ENCODE measurements at regions not wholly inside any gene's neighbourhood (a gene's known extent, or its start where the extent isn't known, plus 50 kb on each side); places are given as distances from the start of the nearest gene placed in this dataset.

DNA sequence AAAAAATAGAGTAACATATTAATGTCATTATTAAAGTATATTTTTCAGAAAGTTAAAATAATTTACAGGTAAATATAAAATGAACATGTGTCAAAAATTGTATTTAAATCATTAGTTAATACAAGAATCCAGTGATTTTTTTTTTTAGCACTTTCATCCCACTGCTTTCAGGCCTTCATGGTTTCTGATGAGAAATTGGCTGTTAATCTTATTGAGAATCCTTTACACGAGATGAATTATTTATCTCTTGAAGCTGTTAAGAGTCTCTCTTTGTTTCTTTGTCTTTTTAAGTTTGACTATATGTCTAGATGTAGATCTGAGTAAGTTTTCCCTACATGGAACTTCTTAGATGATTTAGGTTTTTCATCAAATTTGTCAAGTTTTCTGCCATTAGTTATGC, 578.5 kb upstream of the KCND2 start:
- TF ChIP-seq, protein P1, sequence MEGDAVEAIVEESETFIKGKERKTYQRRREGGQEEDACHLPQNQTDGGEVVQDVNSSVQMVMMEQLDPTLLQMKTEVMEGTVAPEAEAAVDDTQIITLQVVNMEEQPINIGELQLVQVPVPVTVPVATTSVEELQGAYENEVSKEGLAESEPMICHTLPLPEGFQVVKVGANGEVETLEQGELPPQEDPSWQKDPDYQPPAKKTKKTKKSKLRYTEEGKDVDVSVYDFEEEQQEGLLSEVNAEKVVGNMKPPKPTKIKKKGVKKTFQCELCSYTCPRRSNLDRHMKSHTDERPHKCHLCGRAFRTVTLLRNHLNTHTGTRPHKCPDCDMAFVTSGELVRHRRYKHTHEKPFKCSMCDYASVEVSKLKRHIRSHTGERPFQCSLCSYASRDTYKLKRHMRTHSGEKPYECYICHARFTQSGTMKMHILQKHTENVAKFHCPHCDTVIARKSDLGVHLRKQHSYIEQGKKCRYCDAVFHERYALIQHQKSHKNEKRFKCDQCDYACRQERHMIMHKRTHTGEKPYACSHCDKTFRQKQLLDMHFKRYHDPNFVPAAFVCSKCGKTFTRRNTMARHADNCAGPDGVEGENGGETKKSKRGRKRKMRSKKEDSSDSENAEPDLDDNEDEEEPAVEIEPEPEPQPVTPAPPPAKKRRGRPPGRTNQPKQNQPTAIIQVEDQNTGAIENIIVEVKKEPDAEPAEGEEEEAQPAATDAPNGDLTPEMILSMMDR (IDR thresholded peaks at IDR 0.05): no peak
- no peak for TF ChIP-seq POLR2A (IDR thresholded peaks at IDR 0.05)
